Dendritic cell treated with granulocyte-macrophage colony-stimulating factor and Interleukin-4, amounts not matched to agents 40 ng/mL and 50 ng/mL, for 4 days (primary cell): ENCODE measurements at regions not wholly inside any gene's neighbourhood (a gene's known extent, or its start where the extent isn't known, plus 50 kb on each side); places are given as distances from the start of the nearest gene placed in this dataset.
"Not testable (repeated sequence)": the region's sequence is repeated elsewhere in the genome, so short reads cannot be mapped to it uniquely, and the experiment has no call there.

Experiments used
- H3K27ac Mint-ChIP-seq: one replicate; pipeline ENCODE4 v1.8.0; 2022; ENCODE audit warnings: mild to moderate bottlenecking, mixed read lengths
- H3K27me3 Mint-ChIP-seq: one replicate; pipeline ENCODE4 v1.8.0; 2022; ENCODE audit warnings: mild to moderate bottlenecking, mixed read lengths
- H3K36me3 Mint-ChIP-seq: one replicate; pipeline ENCODE4 v1.8.0; 2022; ENCODE audit warnings: low read depth, mixed read lengths
- H3K4me1 Mint-ChIP-seq: one replicate; pipeline ENCODE4 v1.8.0; 2022; ENCODE audit warnings: low read depth, mixed read lengths
- H3K4me3 Mint-ChIP-seq: one replicate; pipeline ENCODE4 v1.8.0; 2022; ENCODE audit warnings: mild to moderate bottlenecking, moderate library complexity, mixed read lengths
- H3K9me3 Mint-ChIP-seq: one replicate; pipeline ENCODE4 v1.8.0; 2022; ENCODE audit warnings: mixed read lengths
- intact Hi-C: fragments of 100-400 bp; cut with micrococcal nuclease; formaldehyde crosslinking; loops from one replicate; pipeline ENCODE4 v1.15.0; 2022

GRCh38 chr7:6882321-6882721, 56.2 kb upstream of the CCZ1B start:
- H3K27ac Mint-ChIP-seq, intact Hi-C loops, H3K4me3 Mint-ChIP-seq, H3K4me1 Mint-ChIP-seq, H3K27me3 Mint-ChIP-seq, H3K36me3 Mint-ChIP-seq, H3K9me3 Mint-ChIP-seq: not testable (repeated sequence)

- H3K27ac Mint-ChIP-seq, H3K27me3 Mint-ChIP-seq, H3K9me3 Mint-ChIP-seq, H3K4me1 Mint-ChIP-seq, intact Hi-C loops, H3K36me3 Mint-ChIP-seq, H3K4me3 Mint-ChIP-seq: not testable (repeated sequence)
Measured at GRCh38 chr7:6883756-6884155, 57.7 kb upstream of the CCZ1B start.

GRCh38 chr7:6886198-6886597, 60.1 kb upstream of the CCZ1B start:
- peaks cover 2% of the 10 kb centered on the region for H3K27me3 Mint-ChIP-seq
- no peak overlapping the region for H3K27ac Mint-ChIP-seq
- H3K9me3 Mint-ChIP-seq: peaks cover 8% of the 10 kb centered on the region
- intact Hi-C loops: no loop called here
- no peak overlapping the region for H3K4me3 Mint-ChIP-seq
- no peaks in the 10 kb centered on the region for H3K4me1 Mint-ChIP-seq
- no peaks in the 10 kb centered on the region for H3K36me3 Mint-ChIP-seq

GRCh38 chr7:6888267-6889045, 62.4 kb upstream of the CCZ1B start:
- H3K36me3 Mint-ChIP-seq, H3K27me3 Mint-ChIP-seq, H3K4me3 Mint-ChIP-seq, intact Hi-C loops, H3K27ac Mint-ChIP-seq, H3K4me1 Mint-ChIP-seq, H3K9me3 Mint-ChIP-seq: not testable (repeated sequence)

GRCh38 chr7:6889252-6889812, 63.3 kb upstream of the CCZ1B start:
- Mint-ChIP-seq H3K27me3 (no peaks in the 10 kb centered on the region), H3K4me3 (no peak overlapping the region), H3K27ac (no peak overlapping the region), H3K9me3 (peaks cover 8% of the 10 kb centered on the region), H3K4me1 (no peaks in the 10 kb centered on the region), H3K36me3 (no peaks in the 10 kb centered on the region)
- intact Hi-C loops: no loop called here

- H3K27ac Mint-ChIP-seq, H3K36me3 Mint-ChIP-seq, H3K27me3 Mint-ChIP-seq, H3K4me3 Mint-ChIP-seq, H3K9me3 Mint-ChIP-seq, H3K4me1 Mint-ChIP-seq, intact Hi-C loops: not testable (repeated sequence)
Measured at GRCh38 chr7:6902097-6902518, 76.0 kb upstream of the CCZ1B start.

DNA sequence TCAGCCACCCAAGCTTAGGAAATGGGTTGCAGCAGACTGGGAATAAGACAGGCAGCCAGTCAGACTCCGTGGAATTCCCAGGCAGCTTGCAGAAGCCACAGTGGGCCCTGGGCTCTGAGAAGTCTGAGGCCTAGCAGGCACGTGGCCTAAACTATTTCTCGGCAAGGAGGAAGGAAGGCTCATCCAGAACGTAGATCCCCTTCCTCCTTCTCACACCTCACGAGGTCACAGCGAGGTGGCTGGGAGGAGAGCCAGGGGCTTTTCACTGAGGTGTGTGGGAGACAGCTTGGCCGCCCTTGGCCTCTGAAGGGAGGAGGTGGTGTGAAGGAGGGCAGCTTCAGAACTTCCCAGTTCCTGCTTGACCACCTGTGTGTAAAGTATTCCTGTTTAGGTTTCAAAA, 77.2 kb upstream of the CCZ1B start:
- H3K27me3 Mint-ChIP-seq: not testable (repeated sequence)

GRCh38 chr7:6903792-6904191, 77.7 kb upstream of the CCZ1B start:
- H3K9me3 Mint-ChIP-seq, H3K36me3 Mint-ChIP-seq, H3K27ac Mint-ChIP-seq, H3K27me3 Mint-ChIP-seq, H3K4me3 Mint-ChIP-seq, H3K4me1 Mint-ChIP-seq, intact Hi-C loops: not testable (repeated sequence)

More for the DNA sequence above, 77.2 kb upstream of the CCZ1B start:
- H3K36me3 Mint-ChIP-seq, H3K4me3 Mint-ChIP-seq, H3K9me3 Mint-ChIP-seq, H3K27ac Mint-ChIP-seq, H3K4me1 Mint-ChIP-seq, intact Hi-C loops: not testable (repeated sequence)

DNA sequence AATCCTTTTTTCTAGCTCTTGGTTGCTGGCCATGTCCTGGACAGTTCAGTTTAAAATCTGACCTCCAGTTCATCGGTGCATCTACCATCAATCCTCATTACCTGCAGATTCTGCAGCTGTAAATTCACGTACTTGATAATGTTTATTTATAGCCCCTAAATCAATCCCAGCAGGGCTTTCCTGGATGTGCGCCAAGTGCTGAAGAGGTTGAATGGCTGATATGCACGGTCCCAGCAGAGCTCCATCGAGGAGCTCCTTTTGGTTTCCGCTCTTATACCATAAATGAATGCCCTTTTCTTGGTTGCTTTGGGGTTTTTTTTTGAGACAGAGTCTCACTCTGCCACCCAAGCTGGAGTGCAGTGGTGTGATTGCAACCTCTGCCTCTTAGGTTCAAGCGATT, 91.2 kb upstream of the CCZ1B start:
- Mint-ChIP-seq H3K36me3 (no peaks in the 10 kb centered on the region), H3K9me3 (no peaks in the 10 kb centered on the region), H3K4me1 (no peaks in the 10 kb centered on the region), H3K27ac (no peak overlapping the region), H3K4me3 (no peak overlapping the region), H3K27me3 (peaks cover 5% of the 10 kb centered on the region)
- intact Hi-C loops: no loop called here

- intact Hi-C loops, H3K4me1 Mint-ChIP-seq, H3K4me3 Mint-ChIP-seq, H3K36me3 Mint-ChIP-seq, H3K27me3 Mint-ChIP-seq, H3K9me3 Mint-ChIP-seq, H3K27ac Mint-ChIP-seq: not testable (repeated sequence)
Measured at GRCh38 chr7:6919169-6919568, 93.1 kb upstream of the CCZ1B start.

GRCh38 chr7:6924523-6924922, 98.4 kb upstream of the CCZ1B start:
- peaks cover 17% of the 10 kb centered on the region for H3K4me1 Mint-ChIP-seq
- H3K36me3 Mint-ChIP-seq, H3K27ac Mint-ChIP-seq, H3K27me3 Mint-ChIP-seq, intact Hi-C loops, H3K9me3 Mint-ChIP-seq, H3K4me3 Mint-ChIP-seq: not testable (repeated sequence)

DNA sequence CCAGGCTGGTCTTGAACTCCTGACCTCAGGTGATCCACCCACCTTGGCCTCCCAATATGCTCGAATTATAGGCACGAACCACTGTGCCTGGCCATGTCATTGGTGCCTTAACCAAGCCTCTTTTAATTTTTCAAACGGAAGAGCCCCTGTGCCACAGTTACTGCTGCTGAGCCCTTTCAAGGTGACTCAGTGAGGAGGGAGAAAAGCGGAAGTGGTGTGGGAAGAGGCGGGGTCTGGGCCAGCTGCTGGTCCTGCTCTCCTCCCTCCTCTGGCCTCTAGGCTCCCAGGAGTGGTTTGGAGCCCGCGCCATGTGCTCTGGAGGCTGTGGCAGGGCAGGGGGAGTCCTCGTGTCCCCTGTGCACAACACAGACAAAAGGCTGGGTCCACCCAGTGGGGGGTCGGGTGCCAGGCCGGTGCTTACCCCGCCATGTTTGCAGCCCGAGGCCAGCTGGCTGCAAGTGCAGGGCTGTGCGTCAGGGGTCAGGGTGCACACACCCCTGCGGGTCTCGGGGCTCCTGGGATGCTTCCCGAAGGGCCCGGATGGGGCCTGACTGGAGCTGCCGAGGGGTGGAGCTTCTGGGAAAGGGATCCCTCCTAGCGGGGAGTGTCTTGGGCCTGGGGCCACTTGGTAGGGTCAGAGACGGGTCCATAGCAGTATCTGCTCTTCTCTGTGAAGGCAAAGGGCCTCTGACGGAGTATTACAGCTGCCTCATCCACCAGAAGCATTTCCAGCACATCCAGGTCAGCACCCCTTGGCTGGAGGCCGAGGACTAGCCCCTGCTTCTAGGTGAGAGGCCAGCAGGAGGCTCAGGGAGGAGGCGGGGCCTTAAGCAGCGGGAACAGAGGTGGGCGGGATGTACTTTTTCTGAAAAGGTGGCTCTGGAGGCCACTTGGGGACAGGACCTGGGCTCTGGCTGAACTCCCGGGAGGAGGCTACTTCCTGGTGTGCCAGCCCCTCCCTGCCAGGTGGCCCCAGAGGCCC, 100.4 kb upstream of the CCZ1B start:
- peaks cover 27% of the 10 kb centered on the region for H3K4me1 Mint-ChIP-seq
- H3K36me3 Mint-ChIP-seq, H3K27me3 Mint-ChIP-seq, intact Hi-C loops, H3K4me3 Mint-ChIP-seq, H3K9me3 Mint-ChIP-seq, H3K27ac Mint-ChIP-seq: not testable (repeated sequence)

- intact Hi-C loops: not testable (repeated sequence)
- peaks cover 27% of the 10 kb centered on the region for H3K4me1 Mint-ChIP-seq
Measured at GRCh38 chr7:6927643-6928042, 101.6 kb upstream of the CCZ1B start.

DNA sequence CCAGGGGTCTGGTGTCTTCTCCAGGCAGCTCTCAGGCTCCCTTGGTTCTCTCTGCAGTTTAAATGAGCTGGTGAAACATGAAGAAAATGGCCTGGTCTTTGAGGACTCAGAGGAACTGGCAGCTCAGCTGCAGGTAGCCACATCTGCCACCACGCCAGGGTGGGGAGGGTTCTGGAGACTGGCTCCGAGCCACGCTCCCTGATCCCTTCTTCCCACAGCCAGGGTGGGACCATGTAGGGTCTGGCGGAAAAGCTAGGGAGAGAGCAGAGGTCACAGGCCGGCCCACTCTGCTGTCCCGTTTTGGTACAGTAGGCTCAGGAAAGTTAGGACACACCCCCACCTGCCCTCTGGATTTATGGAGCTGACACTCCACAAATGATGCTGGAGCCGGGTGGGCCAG, 103.5 kb upstream of the CCZ1B start:
- intact Hi-C loops, H3K27me3 Mint-ChIP-seq, H3K27ac Mint-ChIP-seq, H3K36me3 Mint-ChIP-seq, H3K9me3 Mint-ChIP-seq, H3K4me3 Mint-ChIP-seq: not testable (repeated sequence)
- H3K4me1 Mint-ChIP-seq: peaks cover 27% of the 10 kb centered on the region

More at GRCh38 chr7:6927643-6928042, 101.6 kb upstream of the CCZ1B start:
- H3K27ac Mint-ChIP-seq, H3K36me3 Mint-ChIP-seq, H3K4me3 Mint-ChIP-seq, H3K9me3 Mint-ChIP-seq, H3K27me3 Mint-ChIP-seq: not testable (repeated sequence)
